HepG2 (cell line): ENCODE measurements at regions not wholly inside any gene's neighbourhood (a gene's known extent, or its start where the extent isn't known, plus 50 kb on each side); places are given as distances from the start of the nearest gene placed in this dataset.

Experiments
- ATAC-seq: fragments of 200-7000 bp; cut with Tn5 transposase; 3 replicates; pipeline ENCODE4 v1.9.1; 2020; ENCODE audit warnings: mild to moderate bottlenecking, moderate library complexity
- BruUV-seq: library from RNA; stranded (reverse); fragments of 400-500 nt; replicated peaks from 2 replicates; lab custom pipeline; 2021; lab: Mats Ljungman, UMichigan
- CTCF ChIA-PET: fragments of 300-600 bp; formaldehyde crosslinking; extraction: SDS; loops from one replicate; lab custom pipeline; 2021; ENCODE audit warnings: low total read pairs, inconsistent platforms, low intra/inter-chr PET ratio; lab: Yijun Ruan, JAX
- POLR2A ChIA-PET: fragments of 350-600 bp; sonication (Branson Sonifier 250); formaldehyde crosslinking; loops from one replicate; lab custom pipeline; 2020; ENCODE audit warnings: antibody characterized with exemption, inconsistent platforms; lab: Yijun Ruan, JAX
- DNase-seq: peaks from one replicate; pipeline ENCODE4 v3.0.0-alpha.2; 2015; ENCODE audit warnings: low spot score
- FAIRE-seq: peaks from 3 replicates; lab custom pipeline; 2011; peaks lifted over from hg19 to GRCh38; lab: Jason Lieb, UNC
- H2AFZ ChIP-seq: one replicate; pipeline ENCODE4 v1.6.1; 2011; ENCODE audit warnings: low read length, inconsistent platforms
- H3K27ac ChIP-seq: fragments of 300-600 bp; 3 replicates; pipeline ENCODE4 v1.8.0; 2011; ENCODE audit warnings: mixed run types, mild to moderate bottlenecking, mixed read lengths, low read length, inconsistent platforms; ENCODE audit not compliant: insufficient read depth; ENCODE audit errors: extremely low read length
- H3K27me3 ChIP-seq, 2 experiments: fragments of 200-600 bp in 1 of 2; 2 replicates in 1 of 2; 3 replicates in 1 of 2; pipeline versions ENCODE4 v1.6.0 to v1.8.0; 2011; ENCODE audit warnings: low read length in 2 of 2, mild to moderate bottlenecking in 2 of 2, moderate library complexity in 2 of 2, inconsistent platforms in 1 of 2; ENCODE audit not compliant: insufficient read depth in 2 of 2, control insufficient read depth in 1 of 2
- H3K36me3 ChIP-seq, 2 experiments: fragments of 200-600 bp in 1 of 2; replicated peaks in 1 of 2; 2 replicates in 1 of 2; 3 replicates in 1 of 2; pipeline versions ENCODE4 v1.5.1 to v1.8.0; 2011; ENCODE audit warnings: low read length in 2 of 2, inconsistent platforms in 1 of 2; ENCODE audit not compliant: insufficient read depth in 2 of 2, control insufficient read depth in 1 of 2
- H3K4me1 ChIP-seq: 2 replicates; pipeline ENCODE4 v1.5.1; 2012; ENCODE audit warnings: low read length, inconsistent platforms; ENCODE audit not compliant: insufficient read depth
- H3K4me2 ChIP-seq: 2 replicates; pipeline ENCODE4 v1.6.0; 2011; ENCODE audit warnings: low read depth, low read length, inconsistent platforms
- H3K4me3 ChIP-seq, 3 experiments: fragments of 200-600 bp in 1 of 3; sonication (generic), shearing (Covaris generic) in 1 of 3; replicated peaks in 1 of 3; 2 replicates each; pipeline ENCODE4 v1.5.1; 2011 to 2016; ENCODE audit warnings: low read length in 3 of 3, inconsistent platforms in 2 of 3, low read depth in 2 of 3, mild to moderate bottlenecking in 2 of 3, control low read depth in 1 of 3, mixed read lengths in 1 of 3; ENCODE audit not compliant: insufficient read depth in 1 of 3
- H3K79me2 ChIP-seq: one replicate; pipeline ENCODE4 v1.6.1; 2011; ENCODE audit warnings: low read length, inconsistent platforms; ENCODE audit not compliant: insufficient read depth
- H3K9ac ChIP-seq: 2 replicates; pipeline ENCODE4 v1.6.0; 2011; ENCODE audit warnings: mild to moderate bottlenecking, low read depth, low read length, inconsistent platforms; ENCODE audit not compliant: insufficient read depth
- H3K9me3 ChIP-seq: 2 replicates; pipeline ENCODE4 v1.5.1; 2012; ENCODE audit warnings: mild to moderate bottlenecking, low read length
- H4K20me1 ChIP-seq: 2 replicates; pipeline ENCODE4 v1.6.0; 2011; ENCODE audit warnings: inconsistent platforms, mild to moderate bottlenecking, low read length, moderate library complexity; ENCODE audit not compliant: insufficient read depth
- ARNT ChIP-seq: fragments of 450-650 bp; IDR thresholded peaks from 2 replicates; pipeline ENCODE4 v1.6.1; 2017
- EEA1 ChIP-seq: sonication (generic); formaldehyde crosslinking; IDR thresholded peaks from 2 replicates; pipeline ENCODE4 v1.5.1; 2020; ENCODE audit warnings: mild to moderate bottlenecking, missing genetic modification reagents, borderline replicate concordance
- ELF3 ChIP-seq: IDR thresholded peaks from 2 replicates; pipeline ENCODE4 v1.6.1; 2016; ENCODE audit warnings: missing genetic modification reagents, missing compliant biosample characterization
- HMG20B ChIP-seq: conservative IDR thresholded peaks from 2 replicates; pipeline ENCODE4 v1.6.1; 2016; ENCODE audit warnings: missing genetic modification reagents, missing compliant biosample characterization
- SNAPC2 ChIP-seq: sonication (generic); formaldehyde crosslinking; IDR thresholded peaks from 2 replicates; pipeline ENCODE4 v1.8.1; 2022; ENCODE audit warnings: mild to moderate bottlenecking, missing genetic modification reagents
- ZFY ChIP-seq: sonication (generic); formaldehyde crosslinking; IDR thresholded peaks from 2 replicates; pipeline ENCODE4 v1.4.0; 2020; ENCODE audit warnings: missing genetic modification reagents
- ZNF260 ChIP-seq: sonication (generic); formaldehyde crosslinking; IDR thresholded peaks from 2 replicates; pipeline ENCODE4 v1.4.0; 2020; ENCODE audit warnings: missing genetic modification reagents, low read depth, mild to moderate bottlenecking, borderline replicate concordance
- ZNF34 ChIP-seq: sonication (generic); formaldehyde crosslinking; IDR thresholded peaks from 2 replicates; pipeline ENCODE4 v1.4.0; 2020; ENCODE audit warnings: mild to moderate bottlenecking, missing genetic modification reagents, borderline replicate concordance
- WGBS: methylation state at CpG from one replicate; pipeline ENCODE4 v1.1.6; 2017; ENCODE audit warnings: low lambda C conversion rate; 5-methylcytosine and 5-hydroxymethylcytosine counted together
- in situ Hi-C: cut with HindIII; loops from 2 replicates; pipeline ENCODE4 v1.10.0; 2017; ENCODE audit warnings: low pct_unique_long_range_greater_than_20kb; ENCODE audit not compliant: extremely low pct_ligation_motif_present
- intact Hi-C: fragments of 100-400 bp; cut with micrococcal nuclease; formaldehyde crosslinking; loops from one replicate; pipeline ENCODE4 v1.10.0; 2022; ENCODE audit not compliant: unreplicated experiment
- TF ChIP-seq, protein P1 (sequence below): sonication (generic); formaldehyde crosslinking; IDR thresholded peaks from 2 replicates; pipeline ENCODE4 v1.5.0; 2020; ENCODE audit warnings: missing genetic modification reagents
- TF ChIP-seq, protein P2 (sequence below): sonication (generic); formaldehyde crosslinking; IDR thresholded peaks from 2 replicates; pipeline ENCODE4 v1.4.0; 2020; ENCODE audit warnings: missing genetic modification reagents
- TF ChIP-seq, protein P3 (sequence below): sonication (generic); formaldehyde crosslinking; IDR thresholded peaks from 2 replicates; pipeline ENCODE4 v1.4.0; 2020; ENCODE audit warnings: missing genetic modification reagents, borderline replicate concordance

DNA sequence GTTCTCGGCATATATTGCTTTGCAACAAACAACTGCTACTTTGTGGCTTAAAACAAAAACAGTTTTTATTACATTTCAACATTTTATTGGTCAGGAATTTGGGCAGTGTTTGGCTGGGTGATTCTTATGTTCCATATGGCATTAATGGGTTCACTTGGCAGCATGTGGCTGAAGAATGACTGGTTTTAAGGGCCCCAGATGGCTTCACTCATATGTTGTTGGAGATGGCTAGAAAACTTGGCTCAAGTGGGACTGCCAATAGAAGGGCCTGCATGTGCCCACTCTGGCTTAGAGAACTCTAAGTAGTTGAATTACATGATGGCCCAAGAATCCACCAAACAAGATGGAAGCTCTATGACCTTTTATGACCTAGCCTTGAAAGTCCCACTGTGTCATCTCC lies 86.1 kb downstream of the FASTKD2 start:
- no TSS peak for BruUV-seq
- Histone ChIP-seq H3K36me3 (no peaks in the 10 kb centered on the region), H4K20me1 (no peaks in the 10 kb centered on the region), H3K9ac (no peak overlapping the region), H3K9me3 (no peaks in the 10 kb centered on the region), H3K27me3 (no peaks in the 10 kb centered on the region; a peak in 1 of 5 replicates), H3K27ac (no peak overlapping the region), H3K4me1 (peaks cover 31% of the 10 kb centered on the region), H3K4me3 (no peak overlapping the region), H3K79me2 (no peaks in the 10 kb centered on the region), H2AFZ (no peak overlapping the region), H3K4me2 (no peak overlapping the region)
- ATAC-seq (no peak), DNase-seq (no peak), FAIRE-seq (no peak)
- WGBS, result 28% methylated on average over 1 of the region's 1 CpG
- in situ Hi-C loops (no loop called here), intact Hi-C loops (no loop called here)
- POLR2A ChIA-PET, result no interaction called here
- CTCF ChIA-PET, result no interaction called here
- TF ChIP-seq ZFY, result no peak
- TF ChIP-seq, protein P1, sequence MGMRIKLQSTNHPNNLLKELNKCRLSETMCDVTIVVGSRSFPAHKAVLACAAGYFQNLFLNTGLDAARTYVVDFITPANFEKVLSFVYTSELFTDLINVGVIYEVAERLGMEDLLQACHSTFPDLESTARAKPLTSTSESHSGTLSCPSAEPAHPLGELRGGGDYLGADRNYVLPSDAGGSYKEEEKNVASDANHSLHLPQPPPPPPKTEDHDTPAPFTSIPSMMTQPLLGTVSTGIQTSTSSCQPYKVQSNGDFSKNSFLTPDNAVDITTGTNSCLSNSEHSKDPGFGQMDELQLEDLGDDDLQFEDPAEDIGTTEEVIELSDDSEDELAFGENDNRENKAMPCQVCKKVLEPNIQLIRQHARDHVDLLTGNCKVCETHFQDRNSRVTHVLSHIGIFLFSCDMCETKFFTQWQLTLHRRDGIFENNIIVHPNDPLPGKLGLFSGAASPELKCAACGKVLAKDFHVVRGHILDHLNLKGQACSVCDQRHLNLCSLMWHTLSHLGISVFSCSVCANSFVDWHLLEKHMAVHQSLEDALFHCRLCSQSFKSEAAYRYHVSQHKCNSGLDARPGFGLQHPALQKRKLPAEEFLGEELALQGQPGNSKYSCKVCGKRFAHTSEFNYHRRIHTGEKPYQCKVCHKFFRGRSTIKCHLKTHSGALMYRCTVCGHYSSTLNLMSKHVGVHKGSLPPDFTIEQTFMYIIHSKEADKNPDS (CRISPR knock-in tag), result no peak
- TF ChIP-seq EEA1 (CRISPR knock-in tag), result no peak
- no peak for TF ChIP-seq ARNT
- TF ChIP-seq ZNF34 (CRISPR knock-in tag), result no peak
- TF ChIP-seq, protein P2, sequence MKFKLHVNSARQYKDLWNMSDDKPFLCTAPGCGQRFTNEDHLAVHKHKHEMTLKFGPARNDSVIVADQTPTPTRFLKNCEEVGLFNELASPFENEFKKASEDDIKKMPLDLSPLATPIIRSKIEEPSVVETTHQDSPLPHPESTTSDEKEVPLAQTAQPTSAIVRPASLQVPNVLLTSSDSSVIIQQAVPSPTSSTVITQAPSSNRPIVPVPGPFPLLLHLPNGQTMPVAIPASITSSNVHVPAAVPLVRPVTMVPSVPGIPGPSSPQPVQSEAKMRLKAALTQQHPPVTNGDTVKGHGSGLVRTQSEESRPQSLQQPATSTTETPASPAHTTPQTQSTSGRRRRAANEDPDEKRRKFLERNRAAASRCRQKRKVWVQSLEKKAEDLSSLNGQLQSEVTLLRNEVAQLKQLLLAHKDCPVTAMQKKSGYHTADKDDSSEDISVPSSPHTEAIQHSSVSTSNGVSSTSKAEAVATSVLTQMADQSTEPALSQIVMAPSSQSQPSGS (CRISPR knock-in tag), result no peak
- TF ChIP-seq HMG20B (CRISPR knock-in tag), result no peak
- TF ChIP-seq ELF3 (CRISPR knock-in tag), result no peak
- TF ChIP-seq, protein P3, sequence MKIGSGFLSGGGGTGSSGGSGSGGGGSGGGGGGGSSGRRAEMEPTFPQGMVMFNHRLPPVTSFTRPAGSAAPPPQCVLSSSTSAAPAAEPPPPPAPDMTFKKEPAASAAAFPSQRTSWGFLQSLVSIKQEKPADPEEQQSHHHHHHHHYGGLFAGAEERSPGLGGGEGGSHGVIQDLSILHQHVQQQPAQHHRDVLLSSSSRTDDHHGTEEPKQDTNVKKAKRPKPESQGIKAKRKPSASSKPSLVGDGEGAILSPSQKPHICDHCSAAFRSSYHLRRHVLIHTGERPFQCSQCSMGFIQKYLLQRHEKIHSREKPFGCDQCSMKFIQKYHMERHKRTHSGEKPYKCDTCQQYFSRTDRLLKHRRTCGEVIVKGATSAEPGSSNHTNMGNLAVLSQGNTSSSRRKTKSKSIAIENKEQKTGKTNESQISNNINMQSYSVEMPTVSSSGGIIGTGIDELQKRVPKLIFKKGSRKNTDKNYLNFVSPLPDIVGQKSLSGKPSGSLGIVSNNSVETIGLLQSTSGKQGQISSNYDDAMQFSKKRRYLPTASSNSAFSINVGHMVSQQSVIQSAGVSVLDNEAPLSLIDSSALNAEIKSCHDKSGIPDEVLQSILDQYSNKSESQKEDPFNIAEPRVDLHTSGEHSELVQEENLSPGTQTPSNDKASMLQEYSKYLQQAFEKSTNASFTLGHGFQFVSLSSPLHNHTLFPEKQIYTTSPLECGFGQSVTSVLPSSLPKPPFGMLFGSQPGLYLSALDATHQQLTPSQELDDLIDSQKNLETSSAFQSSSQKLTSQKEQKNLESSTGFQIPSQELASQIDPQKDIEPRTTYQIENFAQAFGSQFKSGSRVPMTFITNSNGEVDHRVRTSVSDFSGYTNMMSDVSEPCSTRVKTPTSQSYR, result no peak
- no peak for TF ChIP-seq SNAPC2 (CRISPR knock-in tag)
- no peak for TF ChIP-seq ZNF260 (CRISPR knock-in tag)
